HCT116 (cell line): ENCODE measurements at regions not wholly inside any gene's neighbourhood (a gene's known extent, or its start where the extent isn't known, plus 50 kb on each side); places are given as distances from the start of the nearest gene placed in this dataset.

ENCODE experiments used
- ATAC-seq: fragments of 200-7000 bp; cut with Tn5 transposase; 2 replicates; pipeline ENCODE4 v1.9.1; 2020; ENCODE audit warnings: mild to moderate bottlenecking, moderate library complexity
- BruUV-seq: library from RNA; stranded (reverse); fragments of 400-500 nt; replicated peaks from 2 replicates; lab custom pipeline; 2021; lab: Mats Ljungman, UMichigan
- CTCF ChIA-PET: fragments of 300-600 bp; sonication (Branson Sonifier 250); formaldehyde crosslinking; loops from one replicate; lab custom pipeline; 2021; ENCODE audit warnings: antibody characterized with exemption; lab: Charles Lee
- POLR2A ChIA-PET: fragments of 300-600, 350-600 bp; sonication (Branson Sonifier 250); formaldehyde crosslinking; loops from one replicate; lab custom pipeline; 2021; ENCODE audit warnings: antibody characterized with exemption; lab: Charles Lee
- RAD21 ChIA-PET, 2 experiments: fragments of 300-600 bp; sonication (Branson Sonifier 250); formaldehyde crosslinking; loops; one replicate each; lab custom pipeline; 2023; ENCODE audit warnings: low total read pairs in 2 of 2; ENCODE audit not compliant: uncharacterized antibody in 2 of 2, unreplicated experiment in 2 of 2, low non-redundant PET in 1 of 2; lab: Charles Lee
- DNase-seq: peaks from one replicate; pipeline ENCODE4 v3.0.0-alpha.2; 2010; ENCODE audit warnings: low read depth, low spot score
- H2AFZ ChIP-seq: fragments of 200-600 bp; shearing (Covaris generic), sonication (generic); 2 replicates; pipeline ENCODE4 v1.6.1; 2017; ENCODE audit warnings: low read depth, mixed run types, mixed read lengths, antibody characterized with exemption, low read length; ENCODE audit not compliant: poor library complexity, severe bottlenecking
- H3K27ac ChIP-seq: 2 replicates; pipeline ENCODE4 v1.5.1; 2012; ENCODE audit warnings: low read depth, low read length
- H3K27me3 ChIP-seq: fragments of 200-600 bp; sonication (generic); 2 replicates; pipeline ENCODE4 v1.6.1; 2016; ENCODE audit warnings: mixed run types, low read length, mixed read lengths; ENCODE audit not compliant: insufficient read depth
- H3K36me3 ChIP-seq, 2 experiments: fragments of 200-500 bp in 1 of 2; fragments of 200-600 bp in 1 of 2; sonication (Bioruptor generic) in 1 of 2; sonication (generic) in 1 of 2; 2 replicates each; pipeline versions ENCODE4 v1.5.1 to v1.6.1; 2014 to 2016; ENCODE audit warnings: low read length in 2 of 2, inconsistent platforms in 1 of 2, mixed read lengths in 1 of 2, mixed run types in 1 of 2; ENCODE audit not compliant: insufficient read depth in 2 of 2, control insufficient read depth in 1 of 2
- H3K4me1 ChIP-seq, 2 experiments: fragments of 200-600 bp in 1 of 2; sonication (generic) in 1 of 2; 2 replicates each; pipeline versions ENCODE4 v1.5.1 to v1.6.1; 2012 to 2017; ENCODE audit warnings: low read length in 2 of 2, inconsistent platforms in 1 of 2, mild to moderate bottlenecking in 1 of 2, mixed read lengths in 1 of 2, mixed run types in 1 of 2, moderate library complexity in 1 of 2; ENCODE audit not compliant: insufficient read depth in 2 of 2, control insufficient read depth in 1 of 2
- H3K4me2 ChIP-seq: fragments of 200-600 bp; sonication (generic); 2 replicates; pipeline ENCODE4 v1.6.1; 2017; ENCODE audit warnings: mixed run types, low read length, mixed read lengths
- H3K4me3 ChIP-seq, 2 experiments: fragments of 200-600 bp in 1 of 2; sonication (generic) in 1 of 2; replicated peaks in 1 of 2; 2 replicates each; pipeline ENCODE4 v1.5.1; 2011 to 2016; ENCODE audit warnings: low read length in 2 of 2, control low read depth in 1 of 2, low read depth in 1 of 2, mild to moderate bottlenecking in 1 of 2, mixed read lengths in 1 of 2, mixed run types in 1 of 2
- H3K79me2 ChIP-seq: fragments of 200-600 bp; sonication (generic); 2 replicates; pipeline ENCODE4 v1.6.1; 2017; ENCODE audit warnings: mild to moderate bottlenecking, mixed run types, low read length, moderate library complexity, mixed read lengths; ENCODE audit not compliant: insufficient read depth
- H3K9ac ChIP-seq: fragments of 200-600 bp; sonication (generic); 2 replicates; pipeline ENCODE4 v1.6.1; 2016; ENCODE audit warnings: low read length, mixed read lengths
- H3K9me2 ChIP-seq: fragments of 200-600 bp; sonication (generic), shearing (Covaris generic); 2 replicates; pipeline ENCODE4 v1.6.1; 2017; ENCODE audit warnings: mixed run types, mild to moderate bottlenecking, moderate library complexity; ENCODE audit not compliant: insufficient read depth
- H3K9me3 ChIP-seq, 2 experiments: fragments of 200-500 bp in 1 of 2; fragments of 200-600 bp in 1 of 2; sonication (Bioruptor generic) in 1 of 2; sonication (generic) in 1 of 2; 2 replicates each; pipeline ENCODE4 v1.6.1; 2014 to 2017; ENCODE audit warnings: low read length in 2 of 2, mixed read lengths in 2 of 2, inconsistent platforms in 1 of 2, low read depth in 1 of 2, mild to moderate bottlenecking in 1 of 2, mixed run types in 1 of 2, moderate library complexity in 1 of 2; ENCODE audit not compliant: control insufficient read depth in 1 of 2, insufficient read depth in 1 of 2
- H4K20me1 ChIP-seq: fragments of 200-600 bp; sonication (generic), shearing (Covaris generic); 2 replicates; pipeline ENCODE4 v1.6.1; 2017; ENCODE audit warnings: mixed run types, mild to moderate bottlenecking, moderate library complexity; ENCODE audit not compliant: insufficient read depth
- ATF3 ChIP-seq: IDR thresholded peaks from 2 replicates; pipeline ENCODE4 v1.6.1; 2012
- CBX3 ChIP-seq: IDR thresholded peaks from 2 replicates; pipeline ENCODE4 v1.6.1; 2012; ENCODE audit warnings: low read depth
- ELF1 ChIP-seq: IDR thresholded peaks from 2 replicates; pipeline ENCODE4 v1.6.1; 2012; ENCODE audit warnings: low read depth, borderline replicate concordance
- FOSL1 ChIP-seq: IDR thresholded peaks from 2 replicates; pipeline ENCODE4 v1.6.1; 2012; ENCODE audit warnings: low read depth
- JUND ChIP-seq: IDR thresholded peaks from 2 replicates; pipeline ENCODE4 v1.6.1; 2012
- POLR2A ChIP-seq: IDR thresholded peaks from 2 replicates; pipeline ENCODE4 v1.7.0; 2011; ENCODE audit warnings: borderline replicate concordance; ENCODE audit not compliant: insufficient read depth, insufficient read length; ENCODE audit errors: extremely low read depth
- SIN3A ChIP-seq: IDR thresholded peaks from 2 replicates; pipeline ENCODE4 v1.6.1; 2012; ENCODE audit warnings: low read depth
- SP1 ChIP-seq: IDR thresholded peaks from 2 replicates; pipeline ENCODE4 v1.6.1; 2012; ENCODE audit warnings: low read depth
- TCF7L2 ChIP-seq: IDR thresholded peaks from 2 replicates; pipeline ENCODE4 v1.7.0; 2011; ENCODE audit warnings: borderline replicate concordance, inconsistent platforms; ENCODE audit not compliant: insufficient read depth, insufficient read length; ENCODE audit errors: extremely low read depth
- YY1 ChIP-seq: IDR thresholded peaks from 2 replicates; pipeline ENCODE4 v1.6.1; 2011; ENCODE audit warnings: low read length, low read depth, moderate library complexity, mild to moderate bottlenecking; ENCODE audit not compliant: insufficient replicate concordance; ENCODE audit errors: extremely low read depth
- ZFX ChIP-seq: fragments of 450-650 bp; IDR thresholded peaks from 2 replicates; pipeline ENCODE4 v1.6.1; 2017
- intact Hi-C: fragments of 100-400 bp; cut with micrococcal nuclease; formaldehyde crosslinking; loops from 2 replicates; pipeline ENCODE4 v1.10.0; 2022
- TF ChIP-seq, protein P1 (sequence below), 3 experiments: fragments of 200-600 bp in 1 of 3; sonication (generic) in 1 of 3; IDR thresholded peaks in 2 of 3; conservative IDR thresholded peaks in 1 of 3; 2 replicates each; pipeline ENCODE4 v1.5.1; 2012 to 2017; ENCODE audit warnings: low read depth in 2 of 3, low read length in 2 of 3, antibody characterized with exemption in 1 of 3, borderline replicate concordance in 1 of 3, control low read depth in 1 of 3, mild to moderate bottlenecking in 1 of 3, mixed read lengths in 1 of 3, mixed run types in 1 of 3, moderate library complexity in 1 of 3; ENCODE audit not compliant: insufficient read depth in 1 of 3
- TF ChIP-seq, protein P2 (sequence below): IDR thresholded peaks from 2 replicates; pipeline ENCODE4 v1.6.1; 2011; ENCODE audit warnings: mild to moderate bottlenecking, low read length, moderate library complexity; ENCODE audit not compliant: insufficient replicate concordance; ENCODE audit errors: extremely low read depth
- TF ChIP-seq, protein P3 (sequence below): IDR thresholded peaks from 2 replicates; pipeline ENCODE4 v1.6.1; 2012; ENCODE audit warnings: low read depth

- TF ChIP-seq YY1: no peak
- TF ChIP-seq, protein P1, sequence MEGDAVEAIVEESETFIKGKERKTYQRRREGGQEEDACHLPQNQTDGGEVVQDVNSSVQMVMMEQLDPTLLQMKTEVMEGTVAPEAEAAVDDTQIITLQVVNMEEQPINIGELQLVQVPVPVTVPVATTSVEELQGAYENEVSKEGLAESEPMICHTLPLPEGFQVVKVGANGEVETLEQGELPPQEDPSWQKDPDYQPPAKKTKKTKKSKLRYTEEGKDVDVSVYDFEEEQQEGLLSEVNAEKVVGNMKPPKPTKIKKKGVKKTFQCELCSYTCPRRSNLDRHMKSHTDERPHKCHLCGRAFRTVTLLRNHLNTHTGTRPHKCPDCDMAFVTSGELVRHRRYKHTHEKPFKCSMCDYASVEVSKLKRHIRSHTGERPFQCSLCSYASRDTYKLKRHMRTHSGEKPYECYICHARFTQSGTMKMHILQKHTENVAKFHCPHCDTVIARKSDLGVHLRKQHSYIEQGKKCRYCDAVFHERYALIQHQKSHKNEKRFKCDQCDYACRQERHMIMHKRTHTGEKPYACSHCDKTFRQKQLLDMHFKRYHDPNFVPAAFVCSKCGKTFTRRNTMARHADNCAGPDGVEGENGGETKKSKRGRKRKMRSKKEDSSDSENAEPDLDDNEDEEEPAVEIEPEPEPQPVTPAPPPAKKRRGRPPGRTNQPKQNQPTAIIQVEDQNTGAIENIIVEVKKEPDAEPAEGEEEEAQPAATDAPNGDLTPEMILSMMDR (IDR thresholded peaks at IDR 0.05 in 2 of 3, conservative IDR thresholded peaks at IDR 0.05 in 1 of 3; ENCODE audit: borderline replicate concordance in 1 of 3, insufficient read depth in 1 of 3, low read depth in 2 of 3, low read length in 2 of 3): no peak
- TF ChIP-seq JUND: no peak
- no peak for TF ChIP-seq ELF1
- no peak for TF ChIP-seq ATF3
Observed at GRCh38 chr3:101099791-101100190, 106.6 kb upstream of the ABI3BP start (continued).

GRCh38 chr3:101096444-101096843 lies 103.2 kb upstream of the ABI3BP start:
- CTCF ChIA-PET: no interaction called here
- RAD21 ChIA-PET: no interaction called here
- H2AFZ ChIP-seq: no peak overlapping the region

More at GRCh38 chr3:101096444-101096843, 103.2 kb upstream of the ABI3BP start:
- no peak for DNase-seq
- no peak overlapping the region for H3K9ac ChIP-seq
- POLR2A ChIA-PET: no interaction called here
- BruUV-seq: no TSS peak
- H4K20me1 ChIP-seq: no peaks in the 10 kb centered on the region
- intact Hi-C loops: no loop called here
- H3K79me2 ChIP-seq: no peaks in the 10 kb centered on the region
- 0 out of 4 replicates have a peak, but pooled peaks cover 0 to 4% of the 10 kb centered on the region in 2 experiments for H3K4me1 ChIP-seq
- ATAC-seq: no peak
- H3K9me3 ChIP-seq: no peaks in the 10 kb centered on the region
- H3K36me3 ChIP-seq: no peaks in the 10 kb centered on the region
- H3K4me2 ChIP-seq: no peak overlapping the region
- TF ChIP-seq JUND: no peak
- TF ChIP-seq ZFX: no peak
- TF ChIP-seq, protein P1 (IDR thresholded peaks at IDR 0.05 in 2 of 3, conservative IDR thresholded peaks at IDR 0.05 in 1 of 3; ENCODE audit: borderline replicate concordance in 1 of 3, insufficient read depth in 1 of 3, low read depth in 2 of 3, low read length in 2 of 3): no peak
- no peak for TF ChIP-seq SP1
- TF ChIP-seq CBX3: no peak
- TF ChIP-seq, protein P2, sequence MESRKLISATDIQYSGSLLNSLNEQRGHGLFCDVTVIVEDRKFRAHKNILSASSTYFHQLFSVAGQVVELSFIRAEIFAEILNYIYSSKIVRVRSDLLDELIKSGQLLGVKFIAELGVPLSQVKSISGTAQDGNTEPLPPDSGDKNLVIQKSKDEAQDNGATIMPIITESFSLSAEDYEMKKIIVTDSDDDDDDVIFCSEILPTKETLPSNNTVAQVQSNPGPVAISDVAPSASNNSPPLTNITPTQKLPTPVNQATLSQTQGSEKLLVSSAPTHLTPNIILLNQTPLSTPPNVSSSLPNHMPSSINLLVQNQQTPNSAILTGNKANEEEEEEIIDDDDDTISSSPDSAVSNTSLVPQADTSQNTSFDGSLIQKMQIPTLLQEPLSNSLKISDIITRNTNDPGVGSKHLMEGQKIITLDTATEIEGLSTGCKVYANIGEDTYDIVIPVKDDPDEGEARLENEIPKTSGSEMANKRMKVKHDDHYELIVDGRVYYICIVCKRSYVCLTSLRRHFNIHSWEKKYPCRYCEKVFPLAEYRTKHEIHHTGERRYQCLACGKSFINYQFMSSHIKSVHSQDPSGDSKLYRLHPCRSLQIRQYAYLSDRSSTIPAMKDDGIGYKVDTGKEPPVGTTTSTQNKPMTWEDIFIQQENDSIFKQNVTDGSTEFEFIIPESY: no peak
- no peak for TF ChIP-seq POLR2A
- no peak for TF ChIP-seq FOSL1
- TF ChIP-seq TCF7L2: no peak
- no peak for TF ChIP-seq ELF1
- TF ChIP-seq SIN3A: no peak
- TF ChIP-seq, protein P3, sequence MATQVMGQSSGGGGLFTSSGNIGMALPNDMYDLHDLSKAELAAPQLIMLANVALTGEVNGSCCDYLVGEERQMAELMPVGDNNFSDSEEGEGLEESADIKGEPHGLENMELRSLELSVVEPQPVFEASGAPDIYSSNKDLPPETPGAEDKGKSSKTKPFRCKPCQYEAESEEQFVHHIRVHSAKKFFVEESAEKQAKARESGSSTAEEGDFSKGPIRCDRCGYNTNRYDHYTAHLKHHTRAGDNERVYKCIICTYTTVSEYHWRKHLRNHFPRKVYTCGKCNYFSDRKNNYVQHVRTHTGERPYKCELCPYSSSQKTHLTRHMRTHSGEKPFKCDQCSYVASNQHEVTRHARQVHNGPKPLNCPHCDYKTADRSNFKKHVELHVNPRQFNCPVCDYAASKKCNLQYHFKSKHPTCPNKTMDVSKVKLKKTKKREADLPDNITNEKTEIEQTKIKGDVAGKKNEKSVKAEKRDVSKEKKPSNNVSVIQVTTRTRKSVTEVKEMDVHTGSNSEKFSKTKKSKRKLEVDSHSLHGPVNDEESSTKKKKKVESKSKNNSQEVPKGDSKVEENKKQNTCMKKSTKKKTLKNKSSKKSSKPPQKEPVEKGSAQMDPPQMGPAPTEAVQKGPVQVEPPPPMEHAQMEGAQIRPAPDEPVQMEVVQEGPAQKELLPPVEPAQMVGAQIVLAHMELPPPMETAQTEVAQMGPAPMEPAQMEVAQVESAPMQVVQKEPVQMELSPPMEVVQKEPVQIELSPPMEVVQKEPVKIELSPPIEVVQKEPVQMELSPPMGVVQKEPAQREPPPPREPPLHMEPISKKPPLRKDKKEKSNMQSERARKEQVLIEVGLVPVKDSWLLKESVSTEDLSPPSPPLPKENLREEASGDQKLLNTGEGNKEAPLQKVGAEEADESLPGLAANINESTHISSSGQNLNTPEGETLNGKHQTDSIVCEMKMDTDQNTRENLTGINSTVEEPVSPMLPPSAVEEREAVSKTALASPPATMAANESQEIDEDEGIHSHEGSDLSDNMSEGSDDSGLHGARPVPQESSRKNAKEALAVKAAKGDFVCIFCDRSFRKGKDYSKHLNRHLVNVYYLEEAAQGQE: no peak
- H3K27me3 ChIP-seq: no peaks in the 10 kb centered on the region
- H3K4me3 ChIP-seq: no peak overlapping the region
- H3K27ac ChIP-seq: no peak overlapping the region
- no peaks in the 10 kb centered on the region for H3K9me2 ChIP-seq
